IMR-90 (cell line): ENCODE measurements at regions not wholly inside any gene's neighbourhood (a gene's known extent, or its start where the extent isn't known, plus 50 kb on each side); places are given as distances from the start of the nearest gene placed in this dataset.

ENCODE experiments used
- ATAC-seq: fragments of 200-7000 bp; cut with Tn5 transposase; 2 replicates; pipeline ENCODE4 v1.9.1; 2020; ENCODE audit warnings: low read depth, mild to moderate bottlenecking, moderate library complexity
- BruUV-seq: library from RNA; stranded (reverse); fragments of 400-500 nt; replicated peaks from 2 replicates; lab custom pipeline; 2021; lab: Mats Ljungman, UMichigan
- CTCF ChIA-PET: fragments of 300-600 bp; formaldehyde crosslinking; extraction: SDS; loops from one replicate; lab custom pipeline; 2021; ENCODE audit warnings: antibody characterized with exemption; lab: Yijun Ruan, JAX
- POLR2A ChIA-PET: fragments of 300-600 bp; sonication (Branson Sonifier 250); formaldehyde crosslinking; loops from one replicate; lab custom pipeline; 2022; ENCODE audit warnings: antibody characterized with exemption; ENCODE audit not compliant: unreplicated experiment; lab: Charles Lee
- DNase-seq: peaks from one replicate; pipeline ENCODE4 v3.0.0; 2013
- H2AFZ ChIP-seq: replicated peaks from 2 replicates; pipeline ENCODE3; 2013; ENCODE audit warnings: low read length, mild to moderate bottlenecking; ENCODE audit not compliant: poor library complexity
- H2AK5ac ChIP-seq: 2 replicates; pipeline ENCODE4 v1.6.1; 2013; ENCODE audit warnings: low read depth, low read length, inconsistent platforms
- H2AK9ac ChIP-seq: replicated peaks from 2 replicates; pipeline ENCODE3; 2013; ENCODE audit warnings: mild to moderate bottlenecking, low read depth, low read length, moderate library complexity; ENCODE audit not compliant: poor library complexity
- H2BK120ac ChIP-seq: 2 replicates; pipeline ENCODE4 v1.6.1; 2013; ENCODE audit warnings: low read depth, low read length, inconsistent platforms
- H2BK15ac ChIP-seq: 3 replicates; pipeline ENCODE4 v1.6.1; 2013; ENCODE audit warnings: low read depth, low read length, inconsistent platforms
- H2BK20ac ChIP-seq: 2 replicates; pipeline ENCODE4 v1.6.1; 2013; ENCODE audit warnings: low read depth, mild to moderate bottlenecking, inconsistent platforms, low read length, moderate library complexity
- H2BK5ac ChIP-seq: 2 replicates; pipeline ENCODE4 v1.6.1; 2013; ENCODE audit warnings: mild to moderate bottlenecking, low read depth, low read length, inconsistent platforms; ENCODE audit not compliant: poor library complexity, severe bottlenecking
- H3K14ac ChIP-seq: replicated peaks from 2 replicates; pipeline ENCODE4 v1.6.1; 2013; ENCODE audit warnings: low read depth, low read length, inconsistent platforms
- H3K18ac ChIP-seq: 2 replicates; pipeline ENCODE4 v1.6.1; 2013; ENCODE audit warnings: low read depth, low read length, control low read depth
- H3K23ac ChIP-seq: 2 replicates; pipeline ENCODE4 v1.6.1; 2013; ENCODE audit warnings: low read depth, low read length, inconsistent platforms
- H3K27ac ChIP-seq: 2 replicates; pipeline ENCODE4 v1.5.1; 2013; ENCODE audit warnings: mild to moderate bottlenecking, control low read depth, low read length; ENCODE audit not compliant: insufficient read depth
- H3K27me3 ChIP-seq: 2 replicates; pipeline ENCODE4 v1.6.1; 2013; ENCODE audit warnings: low read length; ENCODE audit not compliant: control insufficient read depth, insufficient read depth
- H3K36me3 ChIP-seq: 2 replicates; pipeline ENCODE4 v1.6.1; 2013; ENCODE audit warnings: low read length, mixed read lengths; ENCODE audit not compliant: control insufficient read depth, insufficient read depth
- H3K4ac ChIP-seq: 2 replicates; pipeline ENCODE4 v1.6.1; 2013; ENCODE audit warnings: low read depth, low read length, inconsistent platforms
- H3K4me1 ChIP-seq: 2 replicates; pipeline ENCODE4 v1.6.1; 2013; ENCODE audit warnings: low read length, mixed read lengths; ENCODE audit not compliant: control insufficient read depth, insufficient read depth
- H3K4me2 ChIP-seq: 2 replicates; pipeline ENCODE4 v1.6.1; 2013; ENCODE audit warnings: low read depth, mild to moderate bottlenecking, control low read depth, low read length, moderate library complexity
- H3K4me3 ChIP-seq: 2 replicates; pipeline ENCODE4 v1.5.1; 2013; ENCODE audit warnings: low read depth, mild to moderate bottlenecking, control low read depth, low read length, moderate library complexity; ENCODE audit not compliant: insufficient read depth
- H3K56ac ChIP-seq: 2 replicates; pipeline ENCODE4 v1.6.1; 2013; ENCODE audit warnings: low read length, inconsistent platforms; ENCODE audit not compliant: insufficient read depth; ENCODE audit errors: extremely low read depth
- H3K79me1 ChIP-seq, 2 experiments: 2 replicates each; pipeline ENCODE4 v1.6.1; 2013; ENCODE audit warnings: low read length in 2 of 2, inconsistent platforms in 1 of 2, low read depth in 1 of 2
- H3K9ac ChIP-seq: 2 replicates; pipeline ENCODE4 v1.6.1; 2013; ENCODE audit warnings: low read depth, low read length, control low read depth
- H3K9me1 ChIP-seq: 2 replicates; pipeline ENCODE4 v1.6.1; 2013; ENCODE audit warnings: low read length, inconsistent platforms; ENCODE audit not compliant: insufficient read depth
- H3K9me3 ChIP-seq: 2 replicates; pipeline ENCODE4 v1.6.1; 2013; ENCODE audit warnings: low read length; ENCODE audit not compliant: control insufficient read depth, insufficient read depth
- H4K20me1 ChIP-seq: 2 replicates; pipeline ENCODE4 v1.6.1; 2013; ENCODE audit warnings: low read length, inconsistent platforms; ENCODE audit not compliant: insufficient read depth
- H4K5ac ChIP-seq: 2 replicates; pipeline ENCODE4 v1.6.1; 2013; ENCODE audit warnings: mild to moderate bottlenecking, low read depth, low read length, control low read depth
- H4K8ac ChIP-seq, 2 experiments: 2 replicates each; pipeline ENCODE4 v1.6.1; 2013; ENCODE audit warnings: low read depth in 2 of 2, low read length in 2 of 2, control low read depth in 1 of 2, inconsistent platforms in 1 of 2
- H4K91ac ChIP-seq: 2 replicates; pipeline ENCODE4 v1.6.1; 2013; ENCODE audit warnings: low read depth, low read length, inconsistent platforms; ENCODE audit not compliant: insufficient read depth
- BHLHE40 ChIP-seq: fragments of 150-350 bp; IDR thresholded peaks from 2 replicates; pipeline ENCODE4 v1.6.1; 2016; ENCODE audit warnings: mild to moderate bottlenecking, low read depth, low read length
- CEBPB ChIP-seq: IDR thresholded peaks from 2 replicates; pipeline ENCODE4 v1.6.1; 2012; ENCODE audit warnings: low read depth, low read length, improper control_type of control experiment
- CHD1 ChIP-seq: IDR thresholded peaks from 2 replicates; pipeline ENCODE4 v1.6.1; 2012; ENCODE audit warnings: low read depth, low read length, improper control_type of control experiment
- FOS ChIP-seq: fragments of 150-350 bp; IDR thresholded peaks from 2 replicates; pipeline ENCODE4 v1.6.1; 2016; ENCODE audit warnings: low read depth, low read length
- MAFK ChIP-seq: IDR thresholded peaks from 2 replicates; pipeline ENCODE4 v1.6.1; 2012; ENCODE audit warnings: low read depth, low read length, improper control_type of control experiment
- MAZ ChIP-seq: IDR thresholded peaks from 2 replicates; pipeline ENCODE4 v1.6.1; 2012; ENCODE audit warnings: low read depth, mild to moderate bottlenecking, low read length, improper control_type of control experiment, moderate library complexity, borderline replicate concordance
- MXI1 ChIP-seq: IDR thresholded peaks from 2 replicates; pipeline ENCODE4 v1.6.1; 2012; ENCODE audit warnings: low read depth, mild to moderate bottlenecking, low read length, moderate library complexity, borderline replicate concordance
- NFE2L2 ChIP-seq: fragments of 150-350 bp; IDR thresholded peaks from 2 replicates; pipeline ENCODE4 v1.6.1; 2016; ENCODE audit warnings: low read depth, mild to moderate bottlenecking, low read length
- POLR2A ChIP-seq: IDR thresholded peaks from 2 replicates; pipeline ENCODE4 v1.6.1; 2012; ENCODE audit warnings: mild to moderate bottlenecking, low read depth, low read length
- RAD21 ChIP-seq: IDR thresholded peaks from 2 replicates; pipeline ENCODE4 v1.6.1; 2012; ENCODE audit warnings: low read length, improper control_type of control experiment
- RCOR1 ChIP-seq: IDR thresholded peaks from 2 replicates; pipeline ENCODE4 v1.6.1; 2012; ENCODE audit warnings: mild to moderate bottlenecking, low read length, improper control_type of control experiment; ENCODE audit not compliant: insufficient replicate concordance
- RFX5 ChIP-seq: IDR thresholded peaks from 2 replicates; pipeline ENCODE4 v1.8.0; 2012; ENCODE audit warnings: low read depth, mild to moderate bottlenecking, low read length, moderate library complexity
- SMC3 ChIP-seq: fragments of 150-350 bp; IDR thresholded peaks from 2 replicates; pipeline ENCODE4 v1.6.1; 2016; ENCODE audit warnings: low read depth, mild to moderate bottlenecking, antibody characterized with exemption, low read length, moderate library complexity
- WGBS, 2 experiments: methylation state at CpG; one replicate each; pipeline versions ENCODE4 v1.1.5 to v1.1.7; 2013; ENCODE audit warnings: missing lambda C conversion rate in 2 of 2; ENCODE audit not compliant: insufficient read length in 1 of 2; ENCODE audit errors: extremely low coverage in 2 of 2; 5-methylcytosine and 5-hydroxymethylcytosine counted together
- dilution Hi-C: fragments of 300-500 bp; cut with HindIII; formaldehyde crosslinking; loops from one replicate; pipeline ENCODE4 v1.14.3; 2018; ENCODE audit warnings: low sequenced_read_pairs; ENCODE audit not compliant: unreplicated experiment
- in situ Hi-C: fragments of 300-500 bp; cut with MboI; formaldehyde crosslinking; loops from 3 replicates; pipeline ENCODE4 v1.14.3; 2019; ENCODE audit warnings: low sequenced_read_pairs, inconsistent platforms, mixed read lengths
- intact Hi-C: fragments of 100-400 bp; cut with micrococcal nuclease; formaldehyde crosslinking; loops from 2 replicates; pipeline ENCODE4 v1.10.0; 2022
- TF ChIP-seq, protein P1 (sequence below): fragments of 150-350 bp; IDR thresholded peaks from 2 replicates; pipeline ENCODE4 v1.6.1; 2017; ENCODE audit warnings: mild to moderate bottlenecking, antibody characterized with exemption, low read length, low read depth
- TF ChIP-seq, protein P2 (sequence below): conservative IDR thresholded peaks from 2 replicates; pipeline ENCODE4 v1.5.1; 2012; ENCODE audit warnings: mild to moderate bottlenecking, low read depth, low read length, improper control_type of control experiment
- TF ChIP-seq, protein P3 (sequence below): fragments of 150-350 bp; IDR thresholded peaks from 2 replicates; pipeline ENCODE4 v1.6.1; 2016; ENCODE audit warnings: low read depth, mild to moderate bottlenecking, low read length, moderate library complexity, borderline replicate concordance

DNA sequence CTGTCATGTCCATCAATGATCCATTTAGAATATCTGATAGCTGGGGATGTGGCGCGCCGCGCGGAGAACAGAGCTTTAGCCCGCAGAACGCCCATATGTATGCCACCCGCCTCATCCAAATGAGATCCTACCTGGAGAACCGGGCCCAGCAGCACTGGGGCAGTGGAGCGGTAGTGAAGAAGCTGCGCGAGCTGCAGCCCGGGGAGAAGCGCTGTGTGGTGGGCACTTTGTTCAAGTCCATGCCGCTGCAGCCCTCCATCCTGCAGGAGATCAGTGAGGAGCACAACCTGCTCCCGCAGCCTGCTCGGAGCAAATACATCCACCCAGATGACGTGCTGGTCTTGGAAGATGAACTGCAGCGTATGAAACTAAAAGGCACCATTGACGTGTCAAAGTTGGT, 313.7 kb downstream of the NR2F1-AS1 start:
- H3K9ac ChIP-seq, result no peak overlapping the region
- no peaks in the 10 kb centered on the region for H4K20me1 ChIP-seq
- H3K9me1 ChIP-seq, result no peaks in the 10 kb centered on the region
- H3K4me1 ChIP-seq, result no peaks in the 10 kb centered on the region
- in situ Hi-C loops, result no loop called here
- DNase-seq (no peak), ATAC-seq (no peak)
- H3K36me3 ChIP-seq, result no peaks in the 10 kb centered on the region
- no peak overlapping the region for H3K4ac ChIP-seq
- H3K4me3 ChIP-seq, result no peak overlapping the region
- H2BK15ac ChIP-seq, result no peak overlapping the region
- ChIA-PET CTCF (no interaction called here), POLR2A (no interaction called here)
- BruUV-seq, result no TSS peak
- H3K4me2 ChIP-seq, result no peak overlapping the region
- no peaks in the 10 kb centered on the region for H3K79me1 ChIP-seq
- H2AK5ac ChIP-seq, result peak overlapping the region; percentile 67; the same call in 1 of the 2 replicates
- H3K56ac ChIP-seq, result no peak overlapping the region
- TF ChIP-seq MAZ, result no peak
- TF ChIP-seq RFX5, result no peak
- TF ChIP-seq, protein P1, sequence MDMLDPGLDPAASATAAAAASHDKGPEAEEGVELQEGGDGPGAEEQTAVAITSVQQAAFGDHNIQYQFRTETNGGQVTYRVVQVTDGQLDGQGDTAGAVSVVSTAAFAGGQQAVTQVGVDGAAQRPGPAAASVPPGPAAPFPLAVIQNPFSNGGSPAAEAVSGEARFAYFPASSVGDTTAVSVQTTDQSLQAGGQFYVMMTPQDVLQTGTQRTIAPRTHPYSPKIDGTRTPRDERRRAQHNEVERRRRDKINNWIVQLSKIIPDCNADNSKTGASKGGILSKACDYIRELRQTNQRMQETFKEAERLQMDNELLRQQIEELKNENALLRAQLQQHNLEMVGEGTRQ, result no peak
- TF ChIP-seq MAFK, result no peak
- TF ChIP-seq SMC3, result no peak
- TF ChIP-seq MXI1, result no peak
- TF ChIP-seq FOS, result no peak
- TF ChIP-seq CEBPB, result no peak
- no peak for TF ChIP-seq RAD21
- TF ChIP-seq, protein P2, sequence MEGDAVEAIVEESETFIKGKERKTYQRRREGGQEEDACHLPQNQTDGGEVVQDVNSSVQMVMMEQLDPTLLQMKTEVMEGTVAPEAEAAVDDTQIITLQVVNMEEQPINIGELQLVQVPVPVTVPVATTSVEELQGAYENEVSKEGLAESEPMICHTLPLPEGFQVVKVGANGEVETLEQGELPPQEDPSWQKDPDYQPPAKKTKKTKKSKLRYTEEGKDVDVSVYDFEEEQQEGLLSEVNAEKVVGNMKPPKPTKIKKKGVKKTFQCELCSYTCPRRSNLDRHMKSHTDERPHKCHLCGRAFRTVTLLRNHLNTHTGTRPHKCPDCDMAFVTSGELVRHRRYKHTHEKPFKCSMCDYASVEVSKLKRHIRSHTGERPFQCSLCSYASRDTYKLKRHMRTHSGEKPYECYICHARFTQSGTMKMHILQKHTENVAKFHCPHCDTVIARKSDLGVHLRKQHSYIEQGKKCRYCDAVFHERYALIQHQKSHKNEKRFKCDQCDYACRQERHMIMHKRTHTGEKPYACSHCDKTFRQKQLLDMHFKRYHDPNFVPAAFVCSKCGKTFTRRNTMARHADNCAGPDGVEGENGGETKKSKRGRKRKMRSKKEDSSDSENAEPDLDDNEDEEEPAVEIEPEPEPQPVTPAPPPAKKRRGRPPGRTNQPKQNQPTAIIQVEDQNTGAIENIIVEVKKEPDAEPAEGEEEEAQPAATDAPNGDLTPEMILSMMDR, result no peak
- TF ChIP-seq CHD1, result no peak
- no peak for TF ChIP-seq RCOR1
- TF ChIP-seq, protein P3, sequence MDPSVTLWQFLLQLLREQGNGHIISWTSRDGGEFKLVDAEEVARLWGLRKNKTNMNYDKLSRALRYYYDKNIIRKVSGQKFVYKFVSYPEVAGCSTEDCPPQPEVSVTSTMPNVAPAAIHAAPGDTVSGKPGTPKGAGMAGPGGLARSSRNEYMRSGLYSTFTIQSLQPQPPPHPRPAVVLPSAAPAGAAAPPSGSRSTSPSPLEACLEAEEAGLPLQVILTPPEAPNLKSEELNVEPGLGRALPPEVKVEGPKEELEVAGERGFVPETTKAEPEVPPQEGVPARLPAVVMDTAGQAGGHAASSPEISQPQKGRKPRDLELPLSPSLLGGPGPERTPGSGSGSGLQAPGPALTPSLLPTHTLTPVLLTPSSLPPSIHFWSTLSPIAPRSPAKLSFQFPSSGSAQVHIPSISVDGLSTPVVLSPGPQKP, result no peak
- TF ChIP-seq NFE2L2, result no peak
- no peak for TF ChIP-seq BHLHE40
- TF ChIP-seq POLR2A, result no peak
- no peak overlapping the region for H2AK9ac ChIP-seq
- H3K14ac ChIP-seq, result no peak overlapping the region
- H2BK120ac ChIP-seq, result no peak overlapping the region
- intact Hi-C loops, result no loop called here
- H3K9me3 ChIP-seq, result peaks cover 6% of the 10 kb centered on the region
- no peak overlapping the region for H4K5ac ChIP-seq
- no peak overlapping the region for H2BK20ac ChIP-seq
- no peak overlapping the region for H3K23ac ChIP-seq
- H3K18ac ChIP-seq, result no peak overlapping the region
- H2BK5ac ChIP-seq, result no peak overlapping the region
- H4K91ac ChIP-seq, result no peak overlapping the region
- H4K8ac ChIP-seq, result no peak overlapping the region
- dilution Hi-C loops, result no loop called here
- no peak overlapping the region for H3K27ac ChIP-seq
- no peaks in the 10 kb centered on the region for H3K27me3 ChIP-seq
- H2AFZ ChIP-seq, result no peak overlapping the region
- 97% methylated on average over 10 of the region's 20 CpGs; no CpG with 5 or more reads in 1 of the 2 experiments for WGBS, 2 experiments
